GM12878 (cell line): ENCODE measurements at regions not wholly inside any gene's neighbourhood (a gene's known extent, or its start where the extent isn't known, plus 50 kb on each side); places are given as distances from the start of the nearest gene placed in this dataset.

Experiments used
- CTCF ChIP-seq, 3 experiments: IDR thresholded peaks in 2 of 3; conservative IDR thresholded peaks in 1 of 3; 2 replicates each; pipeline ENCODE4 v1.5.1; 2011; ENCODE audit warnings: low read depth in 3 of 3, low read length in 3 of 3, mild to moderate bottlenecking in 3 of 3, control low read depth in 2 of 3, moderate library complexity in 2 of 3, inconsistent platforms in 1 of 3, mixed read lengths in 1 of 3; ENCODE audit not compliant: control insufficient read depth in 2 of 3, insufficient read depth in 1 of 3; ENCODE audit errors: extremely low read depth in 1 of 3
- EGR1 ChIP-seq, 2 experiments: IDR thresholded peaks; 1 replicate in 1 of 2; 2 replicates in 1 of 2; pipeline ENCODE4 v1.6.1; 2011 to 2012; ENCODE audit warnings: low read depth in 2 of 2, low read length in 2 of 2, borderline replicate concordance in 1 of 2, mild to moderate bottlenecking in 1 of 2, moderate library complexity in 1 of 2
- EZH2 ChIP-seq: IDR thresholded peaks from 2 replicates; pipeline ENCODE4 v1.6.1; 2012; ENCODE audit warnings: low read depth, mild to moderate bottlenecking, control low read depth, inconsistent platforms, low read length, borderline replicate concordance; ENCODE audit not compliant: control insufficient read depth
- POLR2A ChIP-seq: IDR thresholded peaks from 2 replicates; pipeline ENCODE4 v1.6.1; 2011; ENCODE audit warnings: low read depth, mild to moderate bottlenecking, low read length
- SMAD1 ChIP-seq: fragments of 450-650 bp; IDR thresholded peaks from 2 replicates; pipeline ENCODE4 v1.6.1; 2018; ENCODE audit warnings: mild to moderate bottlenecking, low read depth; ENCODE audit not compliant: partially characterized antibody
- ZBED1 ChIP-seq: IDR thresholded peaks from 2 replicates; pipeline ENCODE4 v1.6.1; 2016; ENCODE audit warnings: borderline replicate concordance
- ZBTB40 ChIP-seq: fragments of 450-650 bp; IDR thresholded peaks from 2 replicates; pipeline ENCODE4 v1.6.1; 2016; ENCODE audit warnings: mild to moderate bottlenecking, moderate library complexity, borderline replicate concordance
- TF ChIP-seq, protein P1 (sequence below): IDR thresholded peaks from 2 replicates; pipeline ENCODE4 v1.6.1; 2012; ENCODE audit warnings: low read depth, low read length, improper control_type of control experiment

- TF ChIP-seq ZBED1: no peak
- no peak for TF ChIP-seq EZH2
- TF ChIP-seq CTCF (IDR thresholded peaks at IDR 0.05 in 2 of 3, conservative IDR thresholded peaks at IDR 0.05 in 1 of 3; ENCODE audit: control insufficient read depth in 2 of 3, extremely low read depth in 1 of 3, insufficient read depth in 1 of 3, low read depth in 3 of 3, low read length in 3 of 3): no peak
- TF ChIP-seq POLR2A: no peak
- no peak for TF ChIP-seq SMAD1
- no peak for TF ChIP-seq ZBTB40
- no peak for TF ChIP-seq EGR1 (IDR thresholded peaks at IDR 0.05; ENCODE audit: borderline replicate concordance in 1 of 2, low read depth in 2 of 2, low read length in 2 of 2)
- TF ChIP-seq, protein P1, sequence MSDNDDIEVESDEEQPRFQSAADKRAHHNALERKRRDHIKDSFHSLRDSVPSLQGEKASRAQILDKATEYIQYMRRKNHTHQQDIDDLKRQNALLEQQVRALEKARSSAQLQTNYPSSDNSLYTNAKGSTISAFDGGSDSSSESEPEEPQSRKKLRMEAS: no peak
Observed at GRCh38 chr5:114261989-114262388, 99.9 kb upstream of the KCNN2 start.
